Sigmoid colon (tissue), 3 donors: ENCODE measurements at regions not wholly inside any gene's neighbourhood (a gene's known extent, or its start where the extent isn't known, plus 50 kb on each side); places are given as distances from the start of the nearest gene placed in this dataset.
"Not testable (repeated sequence)": the region's sequence is repeated elsewhere in the genome, so short reads cannot be mapped to it uniquely, and the experiment has no call there.

Experiments used
- POLR2A ChIP-seq, 2 donors: fragments of 450-650 bp; IDR thresholded peaks; one replicate each; pipeline ENCODE4 v1.6.1; 2016; ENCODE audit warnings: antibody characterized with exemption in 2 of 2, mild to moderate bottlenecking in 2 of 2, moderate library complexity in 2 of 2
- TF ChIP-seq, protein P1 (sequence below), 4 experiments: fragments of 450-650 bp in 3 of 4; fragments of 200-600 bp in 1 of 4; IDR thresholded peaks; one replicate each; pipeline ENCODE4 v1.5.1; 2016 to 2019; ENCODE audit warnings: antibody characterized with exemption in 4 of 4, mild to moderate bottlenecking in 3 of 4, moderate library complexity in 2 of 4

DNA sequence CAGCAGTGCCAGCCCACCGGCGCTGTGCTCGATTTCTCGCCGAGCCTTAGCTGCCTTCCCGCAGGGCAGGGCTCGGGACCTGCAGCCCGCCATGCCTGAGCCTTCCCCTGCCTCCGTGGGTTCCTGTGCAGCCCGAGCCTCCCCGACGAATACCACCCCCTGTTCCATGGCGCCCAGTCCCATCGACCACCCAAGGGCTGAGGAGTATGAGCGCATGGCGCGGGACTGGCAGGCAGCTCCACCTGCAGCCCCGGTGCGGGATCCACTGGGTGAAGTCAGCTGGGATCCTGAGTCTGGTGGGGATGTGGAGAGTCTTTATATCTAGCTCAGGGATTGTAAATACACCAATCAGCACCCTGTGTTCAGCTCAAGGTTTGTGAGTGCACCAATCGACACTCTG is 80.2 kb upstream of the TMEM178A start:
- TF ChIP-seq, protein P1, sequence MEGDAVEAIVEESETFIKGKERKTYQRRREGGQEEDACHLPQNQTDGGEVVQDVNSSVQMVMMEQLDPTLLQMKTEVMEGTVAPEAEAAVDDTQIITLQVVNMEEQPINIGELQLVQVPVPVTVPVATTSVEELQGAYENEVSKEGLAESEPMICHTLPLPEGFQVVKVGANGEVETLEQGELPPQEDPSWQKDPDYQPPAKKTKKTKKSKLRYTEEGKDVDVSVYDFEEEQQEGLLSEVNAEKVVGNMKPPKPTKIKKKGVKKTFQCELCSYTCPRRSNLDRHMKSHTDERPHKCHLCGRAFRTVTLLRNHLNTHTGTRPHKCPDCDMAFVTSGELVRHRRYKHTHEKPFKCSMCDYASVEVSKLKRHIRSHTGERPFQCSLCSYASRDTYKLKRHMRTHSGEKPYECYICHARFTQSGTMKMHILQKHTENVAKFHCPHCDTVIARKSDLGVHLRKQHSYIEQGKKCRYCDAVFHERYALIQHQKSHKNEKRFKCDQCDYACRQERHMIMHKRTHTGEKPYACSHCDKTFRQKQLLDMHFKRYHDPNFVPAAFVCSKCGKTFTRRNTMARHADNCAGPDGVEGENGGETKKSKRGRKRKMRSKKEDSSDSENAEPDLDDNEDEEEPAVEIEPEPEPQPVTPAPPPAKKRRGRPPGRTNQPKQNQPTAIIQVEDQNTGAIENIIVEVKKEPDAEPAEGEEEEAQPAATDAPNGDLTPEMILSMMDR (IDR thresholded peaks at IDR 0.05) = not testable (repeated sequence)
- not testable (repeated sequence) for TF ChIP-seq POLR2A (IDR thresholded peaks at IDR 0.05)
